ENCODE measurements at regions not wholly inside any gene's neighbourhood (a gene's known extent, or its start where the extent isn't known, plus 50 kb on each side); places are given as distances from the start of the nearest gene placed in this dataset.

DNA sequence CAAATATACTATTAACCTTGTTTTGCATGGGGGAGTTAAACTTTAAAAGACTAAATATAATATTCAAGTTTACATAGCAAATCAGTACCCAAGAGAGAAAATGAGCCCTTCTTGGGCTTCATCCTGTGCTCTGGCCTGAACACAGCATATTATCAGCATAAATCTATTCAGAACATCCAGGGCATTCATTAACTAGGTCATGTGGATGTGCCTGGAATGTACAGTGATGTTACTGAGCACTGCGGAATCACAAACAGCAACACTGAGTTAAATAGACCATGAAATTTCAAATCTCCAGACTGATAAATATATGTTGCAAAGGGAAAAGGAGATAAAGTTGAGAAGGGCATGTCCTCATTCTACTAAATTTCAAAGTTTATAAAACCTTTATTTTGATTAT lies 426.4 kb downstream of the AASDHPPT start:
- TF ChIP-seq, protein P1, sequence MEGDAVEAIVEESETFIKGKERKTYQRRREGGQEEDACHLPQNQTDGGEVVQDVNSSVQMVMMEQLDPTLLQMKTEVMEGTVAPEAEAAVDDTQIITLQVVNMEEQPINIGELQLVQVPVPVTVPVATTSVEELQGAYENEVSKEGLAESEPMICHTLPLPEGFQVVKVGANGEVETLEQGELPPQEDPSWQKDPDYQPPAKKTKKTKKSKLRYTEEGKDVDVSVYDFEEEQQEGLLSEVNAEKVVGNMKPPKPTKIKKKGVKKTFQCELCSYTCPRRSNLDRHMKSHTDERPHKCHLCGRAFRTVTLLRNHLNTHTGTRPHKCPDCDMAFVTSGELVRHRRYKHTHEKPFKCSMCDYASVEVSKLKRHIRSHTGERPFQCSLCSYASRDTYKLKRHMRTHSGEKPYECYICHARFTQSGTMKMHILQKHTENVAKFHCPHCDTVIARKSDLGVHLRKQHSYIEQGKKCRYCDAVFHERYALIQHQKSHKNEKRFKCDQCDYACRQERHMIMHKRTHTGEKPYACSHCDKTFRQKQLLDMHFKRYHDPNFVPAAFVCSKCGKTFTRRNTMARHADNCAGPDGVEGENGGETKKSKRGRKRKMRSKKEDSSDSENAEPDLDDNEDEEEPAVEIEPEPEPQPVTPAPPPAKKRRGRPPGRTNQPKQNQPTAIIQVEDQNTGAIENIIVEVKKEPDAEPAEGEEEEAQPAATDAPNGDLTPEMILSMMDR (IDR thresholded peaks at IDR 0.05): no peak
- TF ChIP-seq POLR2AphosphoS5 (IDR thresholded peaks at IDR 0.05; ENCODE audit: insufficient read depth in 1 of 2, low read depth in 1 of 2): no peak

All from vagina (tissue), 2 donors.